ENCODE measurements at regions not wholly inside any gene's neighbourhood (a gene's known extent, or its start where the extent isn't known, plus 50 kb on each side); places are given as distances from the start of the nearest gene placed in this dataset.

GRCh38 chr9:118630079-118630478 lies 739.2 kb downstream of the BRINP1 start:
- Histone ChIP-seq H3K27ac (ENCODE audit: control insufficient read depth, insufficient read depth, low read length) (no peak overlapping the region), H3K4me1 (ENCODE audit: control insufficient read depth, extremely low read depth, insufficient read depth, low read length) (no peaks in the 10 kb centered on the region), H3K4me2 (ENCODE audit: control insufficient read depth, extremely low read depth, insufficient read depth, low read depth, low read length) (no peak overlapping the region), H3K9me3 (ENCODE audit: control insufficient read depth, low read depth, low read length) (peaks cover 3% of the 10 kb centered on the region), H3K79me2 (ENCODE audit: control insufficient read depth, insufficient read depth, low read length) (no peaks in the 10 kb centered on the region), H3K9me1 (ENCODE audit: control insufficient read depth, extremely low read depth, insufficient read depth, low read length) (no peaks in the 10 kb centered on the region), H2AFZ (ENCODE audit: control insufficient read depth, low read length) (no peak overlapping the region), H3K9ac (ENCODE audit: control insufficient read depth, extremely low read depth, insufficient read depth, low read length) (no peak overlapping the region), H4K20me1 (ENCODE audit: control insufficient read depth, extremely low read depth, insufficient read depth, low read length) (no peaks in the 10 kb centered on the region), H3K27me3 (ENCODE audit: control insufficient read depth, extremely low read depth, insufficient read depth, low read length) (no peaks in the 10 kb centered on the region), H3K36me3 (ENCODE audit: control insufficient read depth in 2 of 2, extremely low read depth in 1 of 2, insufficient read depth in 2 of 2, low read length in 2 of 2) (no peaks in the 10 kb centered on the region), H3K4me3 (ENCODE audit: control insufficient read depth in 2 of 3, extremely low read depth in 1 of 3, insufficient read depth in 2 of 3, low read depth in 1 of 3, low read length in 3 of 3) (no peak overlapping the region)
- dilution Hi-C loops (cut with MboI; ENCODE audit: extremely low pct_ligation_motif_present, low sequenced_read_pairs), result no loop called here
- DNase-seq (ENCODE audit: low read depth, low spot score), result no peak
- no peak for FAIRE-seq
- TF ChIP-seq CTCF (optimal IDR thresholded peaks at IDR 0.05 in 1 of 3, IDR thresholded peaks at IDR 0.05 in 1 of 3, conservative IDR thresholded peaks at IDR 0.05 in 1 of 3; ENCODE audit: extremely low read depth in 1 of 3, insufficient read depth in 2 of 3, low read length in 3 of 3) (no peak), EZH2 (IDR thresholded peaks at IDR 0.05; ENCODE audit: low read length) (no peak)

- H3K4me3 ChIP-seq (ENCODE audit: control insufficient read depth in 2 of 3, extremely low read depth in 1 of 3, insufficient read depth in 2 of 3, low read depth in 1 of 3, low read length in 3 of 3), result no peak overlapping the region
- H4K20me1 ChIP-seq (ENCODE audit: control insufficient read depth, extremely low read depth, insufficient read depth, low read length), result no peaks in the 10 kb centered on the region
- no peak for TF ChIP-seq EZH2 (IDR thresholded peaks at IDR 0.05; ENCODE audit: low read length)
- no peak for TF ChIP-seq CTCF (optimal IDR thresholded peaks at IDR 0.05 in 1 of 3, IDR thresholded peaks at IDR 0.05 in 1 of 3, conservative IDR thresholded peaks at IDR 0.05 in 1 of 3; ENCODE audit: extremely low read depth in 1 of 3, insufficient read depth in 2 of 3, low read length in 3 of 3)
- no peak for FAIRE-seq
- H2AFZ ChIP-seq (ENCODE audit: control insufficient read depth, low read length), result no peak overlapping the region
- H3K79me2 ChIP-seq (ENCODE audit: control insufficient read depth, insufficient read depth, low read length), result no peaks in the 10 kb centered on the region
- H3K36me3 ChIP-seq (ENCODE audit: control insufficient read depth in 2 of 2, extremely low read depth in 1 of 2, insufficient read depth in 2 of 2, low read length in 2 of 2), result no peaks in the 10 kb centered on the region
- no peak overlapping the region for H3K4me2 ChIP-seq (ENCODE audit: control insufficient read depth, extremely low read depth, insufficient read depth, low read depth, low read length)
- no peak overlapping the region for H3K27ac ChIP-seq (ENCODE audit: control insufficient read depth, insufficient read depth, low read length)
- dilution Hi-C loops (cut with MboI; ENCODE audit: extremely low pct_ligation_motif_present, low sequenced_read_pairs), result no loop called here
- no peak for DNase-seq (ENCODE audit: low read depth, low spot score)
- H3K4me1 ChIP-seq (ENCODE audit: control insufficient read depth, extremely low read depth, insufficient read depth, low read length), result no peaks in the 10 kb centered on the region
- no peaks in the 10 kb centered on the region for H3K9me1 ChIP-seq (ENCODE audit: control insufficient read depth, extremely low read depth, insufficient read depth, low read length)
- peaks cover 3% of the 10 kb centered on the region for H3K9me3 ChIP-seq (ENCODE audit: control insufficient read depth, low read depth, low read length)
- no peak overlapping the region for H3K9ac ChIP-seq (ENCODE audit: control insufficient read depth, extremely low read depth, insufficient read depth, low read length)
- no peaks in the 10 kb centered on the region for H3K27me3 ChIP-seq (ENCODE audit: control insufficient read depth, extremely low read depth, insufficient read depth, low read length)
Measured at GRCh38 chr9:118630931-118631595, 738.2 kb downstream of the BRINP1 start.
